ENCODE measurements at regions not wholly inside any gene's neighbourhood (a gene's known extent, or its start where the extent isn't known, plus 50 kb on each side); places are given as distances from the start of the nearest gene placed in this dataset.
"Not testable (repeated sequence)": the region's sequence is repeated elsewhere in the genome, so short reads cannot be mapped to it uniquely, and the experiment has no call there.

DNA sequence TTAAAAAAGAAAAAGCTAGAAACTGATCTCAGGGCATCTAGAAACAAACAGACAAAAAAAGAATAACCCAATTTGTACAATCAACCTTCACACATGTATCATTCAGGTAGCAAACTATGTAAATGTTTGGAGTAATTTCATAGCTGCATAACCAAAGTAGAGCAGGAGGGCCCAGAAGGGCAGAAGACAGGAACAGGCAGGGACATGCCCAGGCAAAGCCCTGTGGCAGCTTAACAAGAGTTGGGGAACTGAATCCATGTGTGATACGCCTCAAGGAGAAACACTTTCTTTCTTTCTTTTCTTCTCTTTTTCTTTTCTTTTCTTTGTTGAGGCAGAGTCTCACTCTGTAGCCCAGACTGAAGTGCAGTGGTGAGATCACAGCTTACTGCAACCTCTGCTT is 390.4 kb upstream of the ANKRD20A1 start:
- TF ChIP-seq, protein P1, sequence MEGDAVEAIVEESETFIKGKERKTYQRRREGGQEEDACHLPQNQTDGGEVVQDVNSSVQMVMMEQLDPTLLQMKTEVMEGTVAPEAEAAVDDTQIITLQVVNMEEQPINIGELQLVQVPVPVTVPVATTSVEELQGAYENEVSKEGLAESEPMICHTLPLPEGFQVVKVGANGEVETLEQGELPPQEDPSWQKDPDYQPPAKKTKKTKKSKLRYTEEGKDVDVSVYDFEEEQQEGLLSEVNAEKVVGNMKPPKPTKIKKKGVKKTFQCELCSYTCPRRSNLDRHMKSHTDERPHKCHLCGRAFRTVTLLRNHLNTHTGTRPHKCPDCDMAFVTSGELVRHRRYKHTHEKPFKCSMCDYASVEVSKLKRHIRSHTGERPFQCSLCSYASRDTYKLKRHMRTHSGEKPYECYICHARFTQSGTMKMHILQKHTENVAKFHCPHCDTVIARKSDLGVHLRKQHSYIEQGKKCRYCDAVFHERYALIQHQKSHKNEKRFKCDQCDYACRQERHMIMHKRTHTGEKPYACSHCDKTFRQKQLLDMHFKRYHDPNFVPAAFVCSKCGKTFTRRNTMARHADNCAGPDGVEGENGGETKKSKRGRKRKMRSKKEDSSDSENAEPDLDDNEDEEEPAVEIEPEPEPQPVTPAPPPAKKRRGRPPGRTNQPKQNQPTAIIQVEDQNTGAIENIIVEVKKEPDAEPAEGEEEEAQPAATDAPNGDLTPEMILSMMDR (conservative IDR thresholded peaks at IDR 0.05 in 1 of 2, IDR thresholded peaks at IDR 0.05 in 1 of 2; ENCODE audit: low read depth in 1 of 2, low read length in 2 of 2): not testable (repeated sequence)
- not testable (repeated sequence) for TF ChIP-seq EZH2 (IDR thresholded peaks at IDR 0.05; ENCODE audit: low read length, missing control alignments)

Data from fibroblast of lung (primary cell).